Stomach (tissue), 8 donors: ENCODE measurements at regions not wholly inside any gene's neighbourhood (a gene's known extent, or its start where the extent isn't known, plus 50 kb on each side); places are given as distances from the start of the nearest gene placed in this dataset.

Experiments used
- DNase-seq, 2 donors: peaks; one replicate each; pipeline versions ENCODE4 v3.0.0 to v3.0.0-alpha.2; 2013 to 2019
- H3K27ac ChIP-seq, 5 donors: fragments of 200-600 bp in 4 of 5; sonication (generic) in 4 of 5; one replicate each; pipeline ENCODE4 v1.5.1; 2013 to 2019; ENCODE audit warnings: mild to moderate bottlenecking in 1 of 5, moderate library complexity in 1 of 5
- H3K27me3 ChIP-seq, 3 donors: fragments of 200-600 bp; sonication (generic); one replicate each; pipeline ENCODE4 v1.5.1; 2017 to 2019; ENCODE audit warnings: mixed run types in 1 of 3
- H3K36me3 ChIP-seq, 4 donors: fragments of 200-600 bp; sonication (generic); 1 replicate in 3 of 4; 2 replicates in 1 of 4; pipeline ENCODE4 v1.5.1; 2016 to 2019
- H3K4me1 ChIP-seq, 4 donors: fragments of 200-600 bp; sonication (generic); one replicate each; pipeline ENCODE4 v1.5.1; 2016 to 2019
- H3K4me3 ChIP-seq, 4 donors: fragments of 200-600 bp; sonication (generic) in 3 of 4; one replicate each; pipeline ENCODE4 v1.5.1; 2016 to 2019; ENCODE audit warnings: mild to moderate bottlenecking in 1 of 4
- H3K9me3 ChIP-seq, 4 donors: fragments of 200-600 bp; sonication (generic); one replicate each; pipeline ENCODE4 v1.5.1; 2016 to 2019
- CTCF ChIP-seq, 7 experiments: fragments of 450-650 bp in 4 of 7; fragments of 200-600 bp in 3 of 7; sonication (generic) in 3 of 7; IDR thresholded peaks; one replicate each; pipeline ENCODE4 v1.5.1; 2016 to 2019; ENCODE audit warnings: antibody characterized with exemption in 7 of 7, control low read depth in 2 of 7, mild to moderate bottlenecking in 1 of 7
- EP300 ChIP-seq: sonication (generic); formaldehyde crosslinking; IDR thresholded peaks from one replicate; pipeline ENCODE4 v1.6.1; 2017; ENCODE audit warnings: antibody characterized with exemption
- POLR2A ChIP-seq, 4 donors: fragments of 450-650 bp; IDR thresholded peaks; one replicate each; pipeline ENCODE4 v1.6.1; 2016; ENCODE audit warnings: antibody characterized with exemption in 4 of 4, control low read depth in 2 of 4, mild to moderate bottlenecking in 1 of 4, moderate library complexity in 1 of 4
- POLR2AphosphoS5 ChIP-seq, 3 donors: sonication (generic); formaldehyde crosslinking; IDR thresholded peaks; one replicate each; pipeline ENCODE4 v1.6.1; 2016; ENCODE audit warnings: antibody characterized with exemption in 3 of 3
- WGBS, 5 donors: extraction: QIAGEN DNeasy Blood & Tissue Kit in 3 of 5; methylation state at CpG; one replicate each; pipeline versions ENCODE4 v1.1.5 to v1.1.7; 2013 to 2018; 5-methylcytosine and 5-hydroxymethylcytosine counted together
- intact Hi-C: fragments of 100-400 bp; cut with DNase I; formaldehyde crosslinking; loops from one replicate; pipeline ENCODE4 v1.15.1; 2023; ENCODE audit warnings: low total_unique reads
- donor health status: healthy with polysubstance abuse.
- donor health status: Bipolar disorder and iron deficiency.
- donor health status: healthy.

GRCh38 chr4:138299881-138300280, 57.7 kb upstream of the SLC7A11 start:
- intact Hi-C loops, result no loop called here

GRCh38 chr4:138298866-138299265, 56.7 kb upstream of the SLC7A11 start:
- Histone ChIP-seq H3K4me3 (no peak overlapping the region), H3K36me3 (no peaks in the 10 kb centered on the region), H3K4me1 (no peaks in the 10 kb centered on the region), H3K27ac (no peak overlapping the region), H3K9me3 (no peaks in the 10 kb centered on the region), H3K27me3 (no peaks in the 10 kb centered on the region)
- no peak for DNase-seq
- no peak for TF ChIP-seq POLR2A (IDR thresholded peaks at IDR 0.05)
- no peak for TF ChIP-seq CTCF (IDR thresholded peaks at IDR 0.05)
- no peak for TF ChIP-seq EP300
- TF ChIP-seq POLR2AphosphoS5 (IDR thresholded peaks at IDR 0.05), result no peak
- 77 to 96% (median 85%) methylated on average over 1 of the region's 1 CpG for WGBS, 5 donors
- intact Hi-C loops, result no loop called here

More at GRCh38 chr4:138299881-138300280, 57.7 kb upstream of the SLC7A11 start:
- no peak for DNase-seq
- Histone ChIP-seq H3K36me3 (no peaks in the 10 kb centered on the region), H3K9me3 (no peaks in the 10 kb centered on the region), H3K4me1 (no peaks in the 10 kb centered on the region), H3K27ac (no peak overlapping the region), H3K4me3 (no peak overlapping the region), H3K27me3 (no peaks in the 10 kb centered on the region)
- no peak for TF ChIP-seq CTCF (IDR thresholded peaks at IDR 0.05)
- TF ChIP-seq EP300, result no peak
- no peak for TF ChIP-seq POLR2AphosphoS5 (IDR thresholded peaks at IDR 0.05)
- no peak for TF ChIP-seq POLR2A (IDR thresholded peaks at IDR 0.05)
- WGBS, 5 donors, result 87 to 97% (median 93%) methylated on average over 5 of the region's 5 CpGs

GRCh38 chr4:138298431-138298830, 56.3 kb upstream of the SLC7A11 start:
- intact Hi-C loops, result no loop called here
- no peaks in the 10 kb centered on the region for H3K36me3 ChIP-seq
- no peak overlapping the region for H3K27ac ChIP-seq
- no peaks in the 10 kb centered on the region for H3K4me1 ChIP-seq
- TF ChIP-seq POLR2AphosphoS5 (IDR thresholded peaks at IDR 0.05) (no peak), CTCF (IDR thresholded peaks at IDR 0.05) (no peak), POLR2A (IDR thresholded peaks at IDR 0.05) (no peak), EP300 (no peak)
- 73 to 86% (median 74%) methylated on average over 1 of the region's 1 CpG for WGBS, 5 donors
- no peaks in the 10 kb centered on the region for H3K27me3 ChIP-seq
- H3K4me3 ChIP-seq, result no peak overlapping the region
- DNase-seq, result no peak
- H3K9me3 ChIP-seq, result no peaks in the 10 kb centered on the region

GRCh38 chr4:138297743-138298405, 55.7 kb upstream of the SLC7A11 start:
- TF ChIP-seq CTCF (IDR thresholded peaks at IDR 0.05) (no peak), POLR2A (IDR thresholded peaks at IDR 0.05) (no peak), EP300 (no peak)
- WGBS, 5 donors, result 59 to 84% (median 76%) methylated on average over 3 of the region's 3 CpGs
- Histone ChIP-seq H3K9me3 (no peaks in the 10 kb centered on the region), H3K36me3 (no peaks in the 10 kb centered on the region), H3K4me3 (no peak overlapping the region), H3K4me1 (no peaks in the 10 kb centered on the region), H3K27ac (no peak overlapping the region), H3K27me3 (no peaks in the 10 kb centered on the region)
- DNase-seq, result no peak
- intact Hi-C loops, result no loop called here
